Calu3 (cell line): ENCODE measurements at regions not wholly inside any gene's neighbourhood (a gene's known extent, or its start where the extent isn't known, plus 50 kb on each side); places are given as distances from the start of the nearest gene placed in this dataset.

ENCODE experiments used
- BruUV-seq: library from RNA; stranded (reverse); fragments of 400-500 nt; replicated peaks from 2 replicates; lab custom pipeline; 2021; lab: Mats Ljungman, UMichigan
- CTCF ChIA-PET: fragments of 300-600 bp; sonication (Branson Sonifier 250); formaldehyde crosslinking; loops from one replicate; lab custom pipeline; 2022; ENCODE audit warnings: antibody characterized with exemption; lab: Charles Lee
- DNase-seq: peaks from one replicate; pipeline ENCODE4 v3.0.0; 2022
- H3K27ac Mint-ChIP-seq: one replicate; pipeline ENCODE4 v1.8.0; 2022; ENCODE audit warnings: mixed read lengths; ENCODE audit not compliant: unreplicated experiment
- H3K27me3 Mint-ChIP-seq: one replicate; pipeline ENCODE4 v1.8.0; 2022; ENCODE audit warnings: mixed read lengths; ENCODE audit not compliant: unreplicated experiment
- H3K36me3 Mint-ChIP-seq: one replicate; pipeline ENCODE4 v1.8.0; 2022; ENCODE audit warnings: mild to moderate bottlenecking, moderate library complexity, mixed read lengths; ENCODE audit not compliant: insufficient read depth, unreplicated experiment
- H3K4me1 Mint-ChIP-seq: one replicate; pipeline ENCODE4 v1.8.0; 2022; ENCODE audit warnings: mild to moderate bottlenecking, low read depth, mixed read lengths; ENCODE audit not compliant: unreplicated experiment
- H3K4me3 Mint-ChIP-seq: one replicate; pipeline ENCODE4 v1.8.0; 2022; ENCODE audit warnings: mild to moderate bottlenecking, low read depth, moderate library complexity, mixed read lengths; ENCODE audit not compliant: unreplicated experiment
- H3K9me3 Mint-ChIP-seq: one replicate; pipeline ENCODE4 v1.8.0; 2022; ENCODE audit warnings: low read depth, mixed read lengths; ENCODE audit not compliant: unreplicated experiment
- intact Hi-C: fragments of 100-400 bp; cut with micrococcal nuclease; formaldehyde crosslinking; loops from one replicate; pipeline ENCODE4 v1.10.0; 2022; ENCODE audit not compliant: unreplicated experiment
- TF ChIP-seq, protein P1 (sequence below): fragments of 200-600 bp; IDR thresholded peaks from one replicate; pipeline ENCODE4 v1.8.0; 2022; ENCODE audit warnings: antibody characterized with exemption; ENCODE audit not compliant: unreplicated experiment

DNA sequence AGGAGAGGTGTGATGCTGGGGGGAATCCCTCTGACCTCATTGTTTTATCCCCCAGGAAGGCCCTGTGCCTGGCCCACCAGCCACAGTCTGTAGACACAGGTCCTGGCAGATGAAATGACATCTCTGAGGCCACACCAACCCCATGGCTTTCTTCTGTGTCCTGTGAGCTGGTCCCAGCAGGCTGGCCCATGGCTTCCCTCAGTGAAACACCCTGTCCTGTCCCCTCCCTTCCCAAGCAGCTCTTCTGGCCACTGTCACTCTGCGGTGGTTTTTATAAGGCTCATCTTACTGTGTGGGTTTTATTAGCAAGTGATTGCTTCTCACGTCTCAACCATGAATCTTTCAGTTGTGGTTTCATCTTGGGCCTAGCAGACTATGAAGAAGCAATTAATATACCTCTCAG, 81.6 kb upstream of the CALM2 start:
- DNase-seq: no peak
- CTCF ChIA-PET: interaction anchor here (0.6 kb wide), 1 partner anchor 156 kb away, joined by 9 read pairs; no protein-coding TSS in a partner anchor
- peaks cover 21% of the 10 kb centered on the region for H3K4me1 Mint-ChIP-seq

GRCh38 chr2:47256416-47257087, 80.2 kb upstream of the CALM2 start:
- Mint-ChIP-seq H3K36me3 (no peaks in the 10 kb centered on the region), H3K27me3 (no peaks in the 10 kb centered on the region), H3K4me1 (peaks cover 21% of the 10 kb centered on the region), H3K27ac (no peak overlapping the region), H3K9me3 (no peaks in the 10 kb centered on the region), H3K4me3 (no peak overlapping the region)
- no peak for DNase-seq
- intact Hi-C loops: no loop called here
- CTCF ChIA-PET: no interaction called here
- TF ChIP-seq, protein P1, sequence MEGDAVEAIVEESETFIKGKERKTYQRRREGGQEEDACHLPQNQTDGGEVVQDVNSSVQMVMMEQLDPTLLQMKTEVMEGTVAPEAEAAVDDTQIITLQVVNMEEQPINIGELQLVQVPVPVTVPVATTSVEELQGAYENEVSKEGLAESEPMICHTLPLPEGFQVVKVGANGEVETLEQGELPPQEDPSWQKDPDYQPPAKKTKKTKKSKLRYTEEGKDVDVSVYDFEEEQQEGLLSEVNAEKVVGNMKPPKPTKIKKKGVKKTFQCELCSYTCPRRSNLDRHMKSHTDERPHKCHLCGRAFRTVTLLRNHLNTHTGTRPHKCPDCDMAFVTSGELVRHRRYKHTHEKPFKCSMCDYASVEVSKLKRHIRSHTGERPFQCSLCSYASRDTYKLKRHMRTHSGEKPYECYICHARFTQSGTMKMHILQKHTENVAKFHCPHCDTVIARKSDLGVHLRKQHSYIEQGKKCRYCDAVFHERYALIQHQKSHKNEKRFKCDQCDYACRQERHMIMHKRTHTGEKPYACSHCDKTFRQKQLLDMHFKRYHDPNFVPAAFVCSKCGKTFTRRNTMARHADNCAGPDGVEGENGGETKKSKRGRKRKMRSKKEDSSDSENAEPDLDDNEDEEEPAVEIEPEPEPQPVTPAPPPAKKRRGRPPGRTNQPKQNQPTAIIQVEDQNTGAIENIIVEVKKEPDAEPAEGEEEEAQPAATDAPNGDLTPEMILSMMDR: no peak
- no TSS peak for BruUV-seq

More for the DNA sequence above, 81.6 kb upstream of the CALM2 start:
- H3K36me3 Mint-ChIP-seq: no peaks in the 10 kb centered on the region
- no TSS peak for BruUV-seq
- no peak overlapping the region for H3K27ac Mint-ChIP-seq
- no peaks in the 10 kb centered on the region for H3K27me3 Mint-ChIP-seq
- TF ChIP-seq, protein P1: no peak
- no peak overlapping the region for H3K4me3 Mint-ChIP-seq
- intact Hi-C loops: no loop called here
- H3K9me3 Mint-ChIP-seq: no peaks in the 10 kb centered on the region

GRCh38 chr2:47255794-47256193, 79.5 kb upstream of the CALM2 start:
- CTCF ChIA-PET: no interaction called here
- Mint-ChIP-seq H3K27ac (no peak overlapping the region), H3K36me3 (no peaks in the 10 kb centered on the region), H3K4me1 (peaks cover 26% of the 10 kb centered on the region), H3K9me3 (no peaks in the 10 kb centered on the region), H3K4me3 (no peak overlapping the region), H3K27me3 (no peaks in the 10 kb centered on the region)
- intact Hi-C loops: no loop called here
- BruUV-seq: no TSS peak
- TF ChIP-seq, protein P1: no peak
- no peak for DNase-seq

DNA sequence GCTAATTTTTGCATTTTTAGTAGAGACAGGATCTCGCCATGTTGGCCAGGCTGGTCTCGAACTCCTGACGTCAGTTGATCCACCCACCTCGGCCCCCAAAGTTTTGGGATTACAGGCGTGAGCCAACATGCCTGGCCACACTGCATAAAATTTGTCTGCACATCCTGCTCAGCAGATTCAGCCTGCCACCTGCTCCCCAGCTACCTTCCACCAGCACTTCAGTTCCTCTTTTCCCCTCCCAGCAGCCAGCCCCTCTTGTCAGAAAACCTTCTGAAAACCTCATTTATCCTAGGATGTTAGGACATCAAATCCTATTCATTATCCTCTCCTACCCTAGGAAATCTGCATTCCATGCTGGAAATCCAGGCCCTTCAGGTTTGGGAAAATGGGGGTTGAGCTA, 78.2 kb upstream of the CALM2 start:
- Mint-ChIP-seq H3K4me3 (no peak overlapping the region), H3K9me3 (no peaks in the 10 kb centered on the region), H3K4me1 (peaks cover 31% of the 10 kb centered on the region), H3K36me3 (peaks cover 6% of the 10 kb centered on the region), H3K27ac (no peak overlapping the region), H3K27me3 (no peaks in the 10 kb centered on the region)
- CTCF ChIA-PET: no interaction called here
- BruUV-seq: no TSS peak
- TF ChIP-seq, protein P1: no peak
- intact Hi-C loops: no loop called here
- DNase-seq: no peak
